Neural cell (in vitro differentiated cells): ENCODE measurements at regions not wholly inside any gene's neighbourhood (a gene's known extent, or its start where the extent isn't known, plus 50 kb on each side); places are given as distances from the start of the nearest gene placed in this dataset.

Experiments
- H2AFZ ChIP-seq: fragments of 200-600, 300-800 bp; sonication (generic), shearing (Covaris generic); 2 replicates; pipeline ENCODE4 v1.6.0; 2014; ENCODE audit warnings: low read depth, mild to moderate bottlenecking, antibody characterized with exemption, low read length, moderate library complexity
- H3F3A ChIP-seq: fragments of 200-600 bp; shearing (Covaris generic); 2 replicates; pipeline ENCODE4 v1.6.1; 2016; ENCODE audit warnings: mild to moderate bottlenecking, moderate library complexity, mixed read lengths, antibody characterized with exemption, low read length; ENCODE audit not compliant: insufficient read depth, poor library complexity, severe bottlenecking
- H3K27ac ChIP-seq: fragments of 200-600, 300-800 bp; sonication (generic), shearing (Covaris generic); 2 replicates; pipeline ENCODE4 v1.5.1; 2014; ENCODE audit warnings: mild to moderate bottlenecking, low read length, moderate library complexity
- H3K27me3 ChIP-seq: fragments of 300-800, 200-600 bp; sonication (generic), shearing (Covaris generic); 2 replicates; pipeline ENCODE4 v1.6.0; 2014; ENCODE audit warnings: mild to moderate bottlenecking, low read depth, low read length, moderate library complexity; ENCODE audit not compliant: insufficient read depth
- H3K36me3 ChIP-seq: fragments of 300-800, 200-600 bp; sonication (generic), shearing (Covaris generic); 2 replicates; pipeline ENCODE4 v1.5.1; 2014; ENCODE audit warnings: mild to moderate bottlenecking, antibody characterized with exemption, low read length, moderate library complexity; ENCODE audit not compliant: insufficient read depth
- H3K4me2 ChIP-seq: fragments of 300-800, 200-600 bp; sonication (generic), shearing (Covaris generic); 2 replicates; pipeline ENCODE4 v1.6.0; 2014; ENCODE audit warnings: mild to moderate bottlenecking, low read length
- H3K4me3 ChIP-seq: fragments of 300-800, 200-600 bp; sonication (generic), shearing (Covaris generic); 2 replicates; pipeline ENCODE4 v1.5.1; 2014; ENCODE audit warnings: mild to moderate bottlenecking, low read length, moderate library complexity
- H3K79me2 ChIP-seq: fragments of 200-600 bp; shearing (Covaris generic); replicated peaks from 2 replicates; pipeline ENCODE4 v1.6.0; 2014; ENCODE audit warnings: mild to moderate bottlenecking, low read length, moderate library complexity; ENCODE audit not compliant: insufficient read depth
- H3K9ac ChIP-seq: fragments of 300-800, 200-600 bp; sonication (generic), shearing (Covaris generic); 2 replicates; pipeline ENCODE4 v1.6.1; 2016; ENCODE audit warnings: mild to moderate bottlenecking, low read length, mixed read lengths
- H3K9me2 ChIP-seq: fragments of 200-600 bp; shearing (Covaris generic); 2 replicates; pipeline ENCODE4 v1.6.1; 2016; ENCODE audit warnings: mild to moderate bottlenecking, low read length, mixed read lengths; ENCODE audit not compliant: insufficient read depth
- H3K9me3 ChIP-seq: fragments of 200-600, 300-800 bp; sonication (generic), shearing (Covaris generic); 2 replicates; pipeline ENCODE4 v1.6.1; 2016; ENCODE audit warnings: mild to moderate bottlenecking, mixed run types, low read length, moderate library complexity, mixed read lengths
- H4K20me1 ChIP-seq: fragments of 200-600 bp; shearing (Covaris generic); 2 replicates; pipeline ENCODE4 v1.6.1; 2016; ENCODE audit warnings: mild to moderate bottlenecking, mixed run types; ENCODE audit not compliant: insufficient read depth
- EP300 ChIP-seq: fragments of 450-650 bp; conservative IDR thresholded peaks from 2 replicates; pipeline ENCODE4 v1.6.1; 2014; ENCODE audit warnings: antibody characterized with exemption, mild to moderate bottlenecking, moderate library complexity; ENCODE audit not compliant: poor library complexity, severe bottlenecking
- EZH2 ChIP-seq: fragments of 200-600, 300-800 bp; shearing (Covaris generic), sonication (generic); IDR thresholded peaks from 2 replicates; pipeline ENCODE4 v1.6.1; 2014; ENCODE audit warnings: antibody characterized with exemption, low read length, borderline replicate concordance, mild to moderate bottlenecking; ENCODE audit not compliant: insufficient read depth, poor library complexity, severe bottlenecking
- MXI1 ChIP-seq: fragments of 450-650 bp; conservative IDR thresholded peaks from 2 replicates; pipeline ENCODE4 v1.6.1; 2014; ENCODE audit warnings: antibody characterized with exemption, mild to moderate bottlenecking; ENCODE audit not compliant: poor library complexity, severe bottlenecking
- POLR2AphosphoS5 ChIP-seq: IDR thresholded peaks from 2 replicates; pipeline ENCODE4 v1.6.1; 2012
- RAD21 ChIP-seq: fragments of 450-650 bp; conservative IDR thresholded peaks from 2 replicates; pipeline ENCODE4 v1.6.1; 2014; ENCODE audit warnings: antibody characterized with exemption, mild to moderate bottlenecking, moderate library complexity
- SMC3 ChIP-seq: fragments of 450-650 bp; conservative IDR thresholded peaks from 2 replicates; pipeline ENCODE4 v1.6.1; 2014; ENCODE audit warnings: antibody characterized with exemption, mild to moderate bottlenecking, moderate library complexity; ENCODE audit not compliant: poor library complexity
- TAF1 ChIP-seq: IDR thresholded peaks from 2 replicates; pipeline ENCODE4 v1.6.1; 2012; ENCODE audit warnings: low read depth
- TF ChIP-seq, protein P1 (sequence below): fragments of 450-650 bp; IDR thresholded peaks from 2 replicates; pipeline ENCODE4 v1.5.1; 2014; ENCODE audit warnings: antibody characterized with exemption, mild to moderate bottlenecking, moderate library complexity; ENCODE audit not compliant: poor library complexity, severe bottlenecking
- TF ChIP-seq, protein P2 (sequence below): IDR thresholded peaks from 2 replicates; pipeline ENCODE4 v1.6.1; 2012; ENCODE audit warnings: borderline replicate concordance

DNA sequence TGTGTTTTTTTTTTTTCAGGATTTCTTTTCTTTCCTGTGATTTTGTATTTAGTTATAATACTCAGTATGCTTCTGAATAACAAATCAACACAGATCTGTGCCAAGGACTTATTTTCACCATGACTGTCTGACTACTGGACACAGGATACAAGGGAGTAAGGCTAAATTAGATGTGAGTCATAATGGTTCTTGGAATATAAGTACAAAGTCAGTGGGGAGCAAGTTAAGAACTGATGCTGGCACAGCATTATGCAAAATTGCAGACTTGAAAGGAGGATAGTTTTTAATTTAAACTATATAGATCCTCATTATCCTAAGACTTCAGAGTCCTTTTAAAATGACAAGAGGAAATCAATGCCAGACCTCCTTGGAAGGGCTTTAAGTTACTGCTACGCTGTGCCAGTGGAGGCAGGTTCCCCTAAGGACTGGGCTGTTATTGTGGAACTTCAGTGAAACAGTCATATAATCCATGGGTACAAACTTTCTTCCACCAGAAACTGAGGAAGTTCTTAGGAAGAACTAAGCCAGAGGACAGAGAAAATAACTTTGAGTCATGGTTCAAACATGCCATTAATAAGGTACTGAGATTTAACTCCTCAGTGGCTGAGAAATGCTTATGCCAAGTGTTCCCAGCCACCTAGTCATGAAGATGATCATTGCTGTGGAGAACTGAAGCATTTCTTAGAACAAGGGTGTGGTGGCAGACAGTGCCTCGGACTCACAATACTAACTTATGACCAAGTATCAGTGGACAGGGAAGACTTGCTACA, 531.2 kb downstream of the HTR7 start:
- Histone ChIP-seq H3K9me3 (no peaks in the 10 kb centered on the region), H3K4me3 (no peak overlapping the region), H3K79me2 (no peaks in the 10 kb centered on the region), H2AFZ (no peak overlapping the region), H3K36me3 (no peaks in the 10 kb centered on the region), H3K4me2 (no peak overlapping the region), H3K9ac (no peak overlapping the region), H4K20me1 (no peaks in the 10 kb centered on the region), H3F3A (no peaks in the 10 kb centered on the region), H3K27ac (no peak overlapping the region), H3K27me3 (no peaks in the 10 kb centered on the region), H3K9me2 (no peaks in the 10 kb centered on the region)
- TF ChIP-seq RAD21 (no peak), EZH2 (no peak), SMC3 (no peak), MXI1 (no peak), POLR2AphosphoS5 (no peak)
- TF ChIP-seq, protein P1, sequence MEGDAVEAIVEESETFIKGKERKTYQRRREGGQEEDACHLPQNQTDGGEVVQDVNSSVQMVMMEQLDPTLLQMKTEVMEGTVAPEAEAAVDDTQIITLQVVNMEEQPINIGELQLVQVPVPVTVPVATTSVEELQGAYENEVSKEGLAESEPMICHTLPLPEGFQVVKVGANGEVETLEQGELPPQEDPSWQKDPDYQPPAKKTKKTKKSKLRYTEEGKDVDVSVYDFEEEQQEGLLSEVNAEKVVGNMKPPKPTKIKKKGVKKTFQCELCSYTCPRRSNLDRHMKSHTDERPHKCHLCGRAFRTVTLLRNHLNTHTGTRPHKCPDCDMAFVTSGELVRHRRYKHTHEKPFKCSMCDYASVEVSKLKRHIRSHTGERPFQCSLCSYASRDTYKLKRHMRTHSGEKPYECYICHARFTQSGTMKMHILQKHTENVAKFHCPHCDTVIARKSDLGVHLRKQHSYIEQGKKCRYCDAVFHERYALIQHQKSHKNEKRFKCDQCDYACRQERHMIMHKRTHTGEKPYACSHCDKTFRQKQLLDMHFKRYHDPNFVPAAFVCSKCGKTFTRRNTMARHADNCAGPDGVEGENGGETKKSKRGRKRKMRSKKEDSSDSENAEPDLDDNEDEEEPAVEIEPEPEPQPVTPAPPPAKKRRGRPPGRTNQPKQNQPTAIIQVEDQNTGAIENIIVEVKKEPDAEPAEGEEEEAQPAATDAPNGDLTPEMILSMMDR, result no peak
- TF ChIP-seq, protein P2, sequence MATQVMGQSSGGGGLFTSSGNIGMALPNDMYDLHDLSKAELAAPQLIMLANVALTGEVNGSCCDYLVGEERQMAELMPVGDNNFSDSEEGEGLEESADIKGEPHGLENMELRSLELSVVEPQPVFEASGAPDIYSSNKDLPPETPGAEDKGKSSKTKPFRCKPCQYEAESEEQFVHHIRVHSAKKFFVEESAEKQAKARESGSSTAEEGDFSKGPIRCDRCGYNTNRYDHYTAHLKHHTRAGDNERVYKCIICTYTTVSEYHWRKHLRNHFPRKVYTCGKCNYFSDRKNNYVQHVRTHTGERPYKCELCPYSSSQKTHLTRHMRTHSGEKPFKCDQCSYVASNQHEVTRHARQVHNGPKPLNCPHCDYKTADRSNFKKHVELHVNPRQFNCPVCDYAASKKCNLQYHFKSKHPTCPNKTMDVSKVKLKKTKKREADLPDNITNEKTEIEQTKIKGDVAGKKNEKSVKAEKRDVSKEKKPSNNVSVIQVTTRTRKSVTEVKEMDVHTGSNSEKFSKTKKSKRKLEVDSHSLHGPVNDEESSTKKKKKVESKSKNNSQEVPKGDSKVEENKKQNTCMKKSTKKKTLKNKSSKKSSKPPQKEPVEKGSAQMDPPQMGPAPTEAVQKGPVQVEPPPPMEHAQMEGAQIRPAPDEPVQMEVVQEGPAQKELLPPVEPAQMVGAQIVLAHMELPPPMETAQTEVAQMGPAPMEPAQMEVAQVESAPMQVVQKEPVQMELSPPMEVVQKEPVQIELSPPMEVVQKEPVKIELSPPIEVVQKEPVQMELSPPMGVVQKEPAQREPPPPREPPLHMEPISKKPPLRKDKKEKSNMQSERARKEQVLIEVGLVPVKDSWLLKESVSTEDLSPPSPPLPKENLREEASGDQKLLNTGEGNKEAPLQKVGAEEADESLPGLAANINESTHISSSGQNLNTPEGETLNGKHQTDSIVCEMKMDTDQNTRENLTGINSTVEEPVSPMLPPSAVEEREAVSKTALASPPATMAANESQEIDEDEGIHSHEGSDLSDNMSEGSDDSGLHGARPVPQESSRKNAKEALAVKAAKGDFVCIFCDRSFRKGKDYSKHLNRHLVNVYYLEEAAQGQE, result no peak

DNA sequence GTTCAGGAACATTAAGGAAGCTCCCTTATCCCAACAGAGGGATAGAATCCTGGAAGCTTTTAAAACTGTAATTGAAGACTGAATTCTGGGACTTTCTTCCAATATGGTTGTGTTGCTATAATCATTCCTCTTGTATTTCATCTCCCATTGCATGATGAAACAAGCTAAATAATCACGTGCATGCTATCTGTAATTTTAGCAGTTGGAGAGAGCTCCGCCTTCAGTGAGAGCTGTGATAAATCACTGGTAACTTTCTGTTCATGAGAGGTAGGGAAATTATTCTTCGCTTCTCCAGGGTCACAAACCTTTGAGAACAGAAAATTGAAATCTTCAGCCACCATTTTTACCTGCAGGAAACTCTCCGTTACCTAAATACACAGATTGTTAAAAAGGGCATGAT, 530.2 kb downstream of the HTR7 start:
- no peaks in the 10 kb centered on the region for H3K9me3 ChIP-seq
- no peak overlapping the region for H3K4me2 ChIP-seq
- H2AFZ ChIP-seq, result no peak overlapping the region
- H3K9ac ChIP-seq, result no peak overlapping the region
- no peak overlapping the region for H3K27ac ChIP-seq
- no peaks in the 10 kb centered on the region for H3F3A ChIP-seq
- no peaks in the 10 kb centered on the region for H3K27me3 ChIP-seq
- H3K36me3 ChIP-seq, result no peaks in the 10 kb centered on the region
- TF ChIP-seq MXI1, result no peak
- no peak for TF ChIP-seq EZH2
- TF ChIP-seq POLR2AphosphoS5, result no peak
- TF ChIP-seq, protein P1, result no peak
- no peak for TF ChIP-seq TAF1
- no peak for TF ChIP-seq SMC3
- no peak for TF ChIP-seq EP300
- TF ChIP-seq RAD21, result no peak
- TF ChIP-seq, protein P2, result no peak
- H4K20me1 ChIP-seq, result no peaks in the 10 kb centered on the region
- no peak overlapping the region for H3K4me3 ChIP-seq
- H3K79me2 ChIP-seq, result no peaks in the 10 kb centered on the region
- no peaks in the 10 kb centered on the region for H3K9me2 ChIP-seq
